Esophagus muscularis mucosa (tissue), 4 donors: ENCODE measurements at regions not wholly inside any gene's neighbourhood (a gene's known extent, or its start where the extent isn't known, plus 50 kb on each side); places are given as distances from the start of the nearest gene placed in this dataset.

Experiments used
- DNase-seq: peaks from one replicate; pipeline ENCODE4 v3.0.0-alpha.2; 2017; ENCODE audit errors: extremely low spot score
- H3K27ac ChIP-seq, 4 donors: fragments of 200-600 bp; sonication (generic); replicated peaks in 1 of 4; 1 replicate in 3 of 4; 2 replicates in 1 of 4; pipeline ENCODE4 v1.5.1; 2016 to 2019; ENCODE audit warnings: mild to moderate bottlenecking in 1 of 4
- H3K27me3 ChIP-seq, 4 donors: fragments of 200-600 bp; sonication (generic); one replicate each; pipeline versions ENCODE4 v1.5.1 to v1.6.0; 2016 to 2019
- H3K36me3 ChIP-seq, 4 donors: fragments of 200-600 bp; sonication (generic); one replicate each; pipeline ENCODE4 v1.5.1; 2016 to 2019
- H3K4me1 ChIP-seq, 4 donors: fragments of 200-600 bp; sonication (generic); one replicate each; pipeline ENCODE4 v1.5.1; 2016 to 2019
- H3K4me3 ChIP-seq, 4 donors: fragments of 200-600 bp; sonication (generic); 1 replicate in 2 of 4; 2 replicates in 2 of 4; pipeline ENCODE4 v1.5.1; 2016 to 2019; ENCODE audit warnings: mild to moderate bottlenecking in 4 of 4, moderate library complexity in 1 of 4
- H3K9me3 ChIP-seq, 4 donors: fragments of 200-600 bp; sonication (generic); 1 replicate in 3 of 4; 2 replicates in 1 of 4; pipeline ENCODE4 v1.5.1; 2016 to 2019
- CTCF ChIP-seq, 3 experiments: fragments of 200-600 bp in 2 of 3; fragments of 450-650 bp in 1 of 3; sonication (generic) in 2 of 3; IDR thresholded peaks; one replicate each; pipeline ENCODE4 v1.5.1; 2017 to 2019; ENCODE audit warnings: antibody characterized with exemption in 3 of 3, mild to moderate bottlenecking in 2 of 3, moderate library complexity in 1 of 3
- EP300 ChIP-seq: sonication (generic); formaldehyde crosslinking; IDR thresholded peaks from one replicate; pipeline ENCODE4 v1.6.1; 2017; ENCODE audit warnings: antibody characterized with exemption
- POLR2A ChIP-seq: fragments of 450-650 bp; IDR thresholded peaks from one replicate; pipeline ENCODE4 v1.6.1; 2017; ENCODE audit warnings: antibody characterized with exemption, moderate library complexity, mild to moderate bottlenecking, low read depth
- POLR2AphosphoS5 ChIP-seq, 2 donors: sonication (generic); formaldehyde crosslinking; IDR thresholded peaks; one replicate each; pipeline ENCODE4 v1.6.1; 2017; ENCODE audit warnings: antibody characterized with exemption in 2 of 2
- WGBS: methylation state at CpG from one replicate; pipeline ENCODE4 v1.1.5; 2018; 5-methylcytosine and 5-hydroxymethylcytosine counted together
- intact Hi-C: fragments of 100-400 bp; cut with DNase I; formaldehyde crosslinking; loops from one replicate; pipeline ENCODE4 v1.15.1; 2023

GRCh38 chr7:125654076-125654475 lies 724.5 kb upstream of the POT1 start:
- WGBS, result 82% methylated on average over 1 of the region's 1 CpG
- Histone ChIP-seq H3K4me1 (no peaks in the 10 kb centered on the region), H3K4me3 (no peak overlapping the region), H3K27ac (no peak overlapping the region), H3K27me3 (no peaks in the 10 kb centered on the region), H3K36me3 (no peaks in the 10 kb centered on the region), H3K9me3 (no peaks in the 10 kb centered on the region)
- intact Hi-C loops, result no loop called here
- no peak for TF ChIP-seq POLR2A
- no peak for TF ChIP-seq POLR2AphosphoS5 (IDR thresholded peaks at IDR 0.05)
- TF ChIP-seq EP300, result no peak
- DNase-seq, result no peak

- no peaks in the 10 kb centered on the region for H3K9me3 ChIP-seq
- DNase-seq, result no peak
- no peaks in the 10 kb centered on the region for H3K27me3 ChIP-seq
- no peaks in the 10 kb centered on the region for H3K4me1 ChIP-seq
- TF ChIP-seq EP300, result no peak
- TF ChIP-seq POLR2AphosphoS5 (IDR thresholded peaks at IDR 0.05), result no peak
- WGBS, result 57% methylated on average over 8 of the region's 8 CpGs
- H3K4me3 ChIP-seq, result no peak overlapping the region
- no peak overlapping the region for H3K27ac ChIP-seq
- H3K36me3 ChIP-seq, result no peaks in the 10 kb centered on the region
- intact Hi-C loops, result no loop called here
Measured at GRCh38 chr7:125651823-125652528, 722.4 kb upstream of the POT1 start.

GRCh38 chr7:125648543-125648942 lies 718.9 kb upstream of the POT1 start:
- intact Hi-C loops, result no loop called here
- H3K36me3 ChIP-seq, result no peaks in the 10 kb centered on the region
- H3K27ac ChIP-seq, result no peak overlapping the region
- 72% methylated on average over 1 of the region's 1 CpG for WGBS
- H3K9me3 ChIP-seq, result no peaks in the 10 kb centered on the region
- TF ChIP-seq POLR2A (no peak), POLR2AphosphoS5 (IDR thresholded peaks at IDR 0.05) (no peak), EP300 (no peak), CTCF (IDR thresholded peaks at IDR 0.05) (no peak)
- H3K27me3 ChIP-seq, result no peaks in the 10 kb centered on the region
- H3K4me3 ChIP-seq, result no peak overlapping the region
- DNase-seq, result no peak
- H3K4me1 ChIP-seq, result no peaks in the 10 kb centered on the region

GRCh38 chr7:125645770-125646169 lies 716.1 kb upstream of the POT1 start:
- H3K27me3 ChIP-seq, result no peaks in the 10 kb centered on the region
- no peak for DNase-seq
- no peak overlapping the region for H3K27ac ChIP-seq
- H3K36me3 ChIP-seq, result no peaks in the 10 kb centered on the region
- H3K4me3 ChIP-seq, result no peak overlapping the region
- no peaks in the 10 kb centered on the region for H3K9me3 ChIP-seq
- intact Hi-C loops, result no loop called here
- WGBS, result 86% methylated on average over 4 of the region's 4 CpGs
- TF ChIP-seq POLR2AphosphoS5 (IDR thresholded peaks at IDR 0.05) (no peak), POLR2A (no peak), EP300 (no peak), CTCF (IDR thresholded peaks at IDR 0.05) (no peak)
- no peaks in the 10 kb centered on the region for H3K4me1 ChIP-seq

- 75% methylated on average over 1 of the region's 1 CpG for WGBS
- H3K9me3 ChIP-seq, result no peaks in the 10 kb centered on the region
- H3K36me3 ChIP-seq, result no peaks in the 10 kb centered on the region
- H3K27ac ChIP-seq, result no peak overlapping the region
- no peaks in the 10 kb centered on the region for H3K27me3 ChIP-seq
- TF ChIP-seq POLR2A (no peak), CTCF (IDR thresholded peaks at IDR 0.05) (no peak), EP300 (no peak), POLR2AphosphoS5 (IDR thresholded peaks at IDR 0.05) (no peak)
- intact Hi-C loops, result no loop called here
- no peak for DNase-seq
- no peaks in the 10 kb centered on the region for H3K4me1 ChIP-seq
- H3K4me3 ChIP-seq, result no peak overlapping the region
Measured at GRCh38 chr7:125644109-125644508, 714.5 kb upstream of the POT1 start.

- no peaks in the 10 kb centered on the region for H3K9me3 ChIP-seq
- WGBS, result 92% methylated on average over 7 of the region's 7 CpGs
- intact Hi-C loops, result no loop called here
- no peak for DNase-seq
- no peaks in the 10 kb centered on the region for H3K36me3 ChIP-seq
- no peak overlapping the region for H3K27ac ChIP-seq
- TF ChIP-seq CTCF (IDR thresholded peaks at IDR 0.05), result no peak
- no peaks in the 10 kb centered on the region for H3K4me1 ChIP-seq
- no peaks in the 10 kb centered on the region for H3K27me3 ChIP-seq
- no peak overlapping the region for H3K4me3 ChIP-seq
Measured at GRCh38 chr7:125643302-125643701, 713.7 kb upstream of the POT1 start.
